KMS-11 (cell line): ENCODE measurements at regions not wholly inside any gene's neighbourhood (a gene's known extent, or its start where the extent isn't known, plus 50 kb on each side); places are given as distances from the start of the nearest gene placed in this dataset.

Experiments
- H2AFZ ChIP-seq: fragments of 200-600 bp; sonication (generic); 2 replicates; pipeline ENCODE4 v1.6.1; 2016; ENCODE audit warnings: antibody characterized with exemption, mixed run types, low read depth
- H3K27ac ChIP-seq: fragments of 200-600 bp; sonication (generic); 2 replicates; pipeline ENCODE4 v1.6.1; 2016; ENCODE audit warnings: mild to moderate bottlenecking, mixed run types
- H3K27me3 ChIP-seq: fragments of 200-600 bp; sonication (generic); 2 replicates; pipeline ENCODE4 v1.6.1; 2017; ENCODE audit warnings: mild to moderate bottlenecking, low read depth, mixed run types, moderate library complexity; ENCODE audit not compliant: insufficient read depth
- H3K36me3 ChIP-seq: fragments of 200-600 bp; sonication (generic); 2 replicates; pipeline ENCODE4 v1.6.1; 2017; ENCODE audit warnings: mild to moderate bottlenecking, mixed run types; ENCODE audit not compliant: insufficient read depth
- H3K4me1 ChIP-seq: fragments of 200-600 bp; sonication (generic); 2 replicates; pipeline ENCODE4 v1.6.1; 2016; ENCODE audit warnings: mild to moderate bottlenecking, low read depth, mixed run types; ENCODE audit not compliant: poor library complexity, severe bottlenecking
- H3K4me2 ChIP-seq: fragments of 200-600 bp; sonication (generic); 2 replicates; pipeline ENCODE4 v1.7.0; 2016; ENCODE audit warnings: mild to moderate bottlenecking, mixed run types
- H3K4me3 ChIP-seq: fragments of 200-600 bp; sonication (generic); IDR thresholded peaks from 2 replicates; pipeline ENCODE4 v1.6.1; 2017; ENCODE audit warnings: low read depth, low read length, mixed read lengths; ENCODE audit not compliant: insufficient read depth
- H3K79me2 ChIP-seq: fragments of 200-600 bp; sonication (generic); 2 replicates; pipeline ENCODE4 v1.6.1; 2016; ENCODE audit warnings: low read depth, mixed run types; ENCODE audit not compliant: insufficient read depth
- H3K9ac ChIP-seq: fragments of 200-600 bp; sonication (generic); 2 replicates; pipeline ENCODE4 v1.6.1; 2016; ENCODE audit warnings: mild to moderate bottlenecking, mixed run types
- H4K20me1 ChIP-seq: fragments of 200-600 bp; sonication (generic); 2 replicates; pipeline ENCODE4 v1.6.1; 2016; ENCODE audit warnings: mild to moderate bottlenecking, mixed run types; ENCODE audit not compliant: insufficient read depth
- TF ChIP-seq, protein P1 (sequence below): fragments of 200-600 bp; sonication (generic); conservative IDR thresholded peaks from 2 replicates; pipeline ENCODE4 v1.6.1; 2017; ENCODE audit warnings: low read depth, mild to moderate bottlenecking, antibody characterized with exemption, low read length, moderate library complexity, mixed read lengths

DNA sequence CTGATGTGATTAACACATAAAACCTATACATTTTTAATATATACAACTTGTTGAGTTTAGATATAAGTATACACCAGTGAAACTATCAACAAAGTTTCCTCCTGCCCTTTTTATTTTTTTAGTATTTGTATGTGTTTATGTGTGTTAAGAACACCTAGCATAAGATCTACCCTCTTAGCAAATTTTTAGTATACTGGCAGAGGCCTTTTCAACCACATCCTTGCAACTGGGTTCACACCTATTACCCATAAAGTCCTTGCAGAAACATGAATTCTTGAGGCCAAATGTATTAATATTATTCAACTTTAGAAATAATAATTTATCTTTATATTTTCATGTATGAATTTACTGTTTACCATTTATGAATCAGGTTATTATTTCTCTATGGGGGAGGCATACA lies 119.7 kb upstream of the CRIM1 start:
- no peaks in the 10 kb centered on the region for H3K36me3 ChIP-seq
- H3K79me2 ChIP-seq, result no peaks in the 10 kb centered on the region
- no peaks in the 10 kb centered on the region for H4K20me1 ChIP-seq
- peaks cover 3% of the 10 kb centered on the region for H3K4me1 ChIP-seq
- no peak overlapping the region for H2AFZ ChIP-seq
- TF ChIP-seq, protein P1, sequence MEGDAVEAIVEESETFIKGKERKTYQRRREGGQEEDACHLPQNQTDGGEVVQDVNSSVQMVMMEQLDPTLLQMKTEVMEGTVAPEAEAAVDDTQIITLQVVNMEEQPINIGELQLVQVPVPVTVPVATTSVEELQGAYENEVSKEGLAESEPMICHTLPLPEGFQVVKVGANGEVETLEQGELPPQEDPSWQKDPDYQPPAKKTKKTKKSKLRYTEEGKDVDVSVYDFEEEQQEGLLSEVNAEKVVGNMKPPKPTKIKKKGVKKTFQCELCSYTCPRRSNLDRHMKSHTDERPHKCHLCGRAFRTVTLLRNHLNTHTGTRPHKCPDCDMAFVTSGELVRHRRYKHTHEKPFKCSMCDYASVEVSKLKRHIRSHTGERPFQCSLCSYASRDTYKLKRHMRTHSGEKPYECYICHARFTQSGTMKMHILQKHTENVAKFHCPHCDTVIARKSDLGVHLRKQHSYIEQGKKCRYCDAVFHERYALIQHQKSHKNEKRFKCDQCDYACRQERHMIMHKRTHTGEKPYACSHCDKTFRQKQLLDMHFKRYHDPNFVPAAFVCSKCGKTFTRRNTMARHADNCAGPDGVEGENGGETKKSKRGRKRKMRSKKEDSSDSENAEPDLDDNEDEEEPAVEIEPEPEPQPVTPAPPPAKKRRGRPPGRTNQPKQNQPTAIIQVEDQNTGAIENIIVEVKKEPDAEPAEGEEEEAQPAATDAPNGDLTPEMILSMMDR, result no peak
- H3K4me2 ChIP-seq, result no peak overlapping the region
- no peak overlapping the region for H3K27ac ChIP-seq
- H3K27me3 ChIP-seq, result no peaks in the 10 kb centered on the region
- H3K9ac ChIP-seq, result no peak overlapping the region
- no peak overlapping the region for H3K4me3 ChIP-seq

DNA sequence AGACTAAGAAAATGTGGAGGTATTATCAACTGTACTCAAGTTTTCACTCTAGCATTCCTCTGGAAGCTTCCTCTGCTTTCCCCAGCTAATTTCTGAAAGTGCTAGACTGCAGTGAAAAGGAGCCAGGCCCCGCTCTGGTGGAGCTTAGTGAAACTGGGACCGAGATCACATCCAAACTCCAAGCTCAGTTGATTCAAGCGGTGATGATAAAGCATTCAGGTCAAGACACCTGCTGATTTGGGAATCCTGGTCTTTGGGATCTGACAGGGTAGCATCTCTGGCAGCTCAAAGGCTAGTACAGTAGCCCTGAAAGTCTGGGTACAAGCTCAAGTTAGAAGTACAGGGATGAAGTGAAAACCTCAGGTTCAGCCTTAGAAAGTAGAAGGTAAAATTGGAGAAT lies 120.2 kb upstream of the CRIM1 start:
- TF ChIP-seq, protein P1, result no peak
- Histone ChIP-seq H4K20me1 (no peaks in the 10 kb centered on the region), H3K36me3 (no peaks in the 10 kb centered on the region), H3K9ac (no peak overlapping the region), H3K27me3 (no peaks in the 10 kb centered on the region), H3K27ac (no peak overlapping the region), H3K4me2 (no peak overlapping the region), H3K79me2 (no peaks in the 10 kb centered on the region), H3K4me1 (peaks cover 3% of the 10 kb centered on the region), H2AFZ (no peak overlapping the region), H3K4me3 (no peak overlapping the region)

DNA sequence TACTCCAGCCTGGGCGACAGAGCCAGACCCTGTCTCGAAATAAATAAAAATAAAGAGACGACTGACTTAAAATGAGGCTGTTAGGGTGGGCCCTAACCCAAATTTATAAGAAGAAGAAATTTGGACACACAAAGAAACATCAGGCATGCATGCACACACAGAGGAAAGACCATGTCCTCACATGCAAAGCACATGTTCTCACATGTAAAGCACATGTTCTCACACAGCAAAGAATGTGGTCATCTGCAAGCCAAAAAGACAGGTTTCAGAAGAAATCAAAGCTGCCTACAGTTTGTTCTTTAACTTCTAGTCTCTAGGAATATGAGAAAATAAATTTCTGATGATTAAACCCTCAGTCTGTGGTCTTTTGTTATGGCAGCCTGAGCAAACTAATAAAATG lies 132.3 kb upstream of the CRIM1 start:
- Histone ChIP-seq H4K20me1 (no peaks in the 10 kb centered on the region), H3K9ac (no peak overlapping the region), H3K79me2 (no peaks in the 10 kb centered on the region), H2AFZ (no peak overlapping the region), H3K4me2 (no peak overlapping the region), H3K27me3 (no peaks in the 10 kb centered on the region), H3K27ac (no peak overlapping the region), H3K4me1 (no peaks in the 10 kb centered on the region), H3K4me3 (no peak overlapping the region), H3K36me3 (no peaks in the 10 kb centered on the region)
- TF ChIP-seq, protein P1, result no peak

DNA sequence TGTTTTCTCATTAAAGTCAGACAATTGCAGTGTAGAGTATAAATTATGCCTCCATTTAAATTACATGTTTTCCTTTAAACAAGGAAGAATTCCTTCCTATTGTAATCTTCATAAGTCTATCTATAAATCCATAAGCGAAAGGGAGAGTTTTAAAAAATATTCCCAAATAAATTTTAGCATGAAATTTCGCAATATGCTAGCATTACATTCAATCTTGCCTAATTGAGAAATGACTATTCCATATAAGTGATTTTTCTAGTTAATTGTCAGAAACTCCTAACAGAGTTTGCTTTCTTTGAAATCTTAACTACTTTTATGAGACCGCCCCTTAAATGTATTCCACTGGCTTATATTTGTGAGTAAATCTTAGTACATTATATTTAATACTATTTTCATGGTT lies 133.1 kb upstream of the CRIM1 start:
- Histone ChIP-seq H3K4me1 (no peaks in the 10 kb centered on the region), H3K4me3 (no peak overlapping the region), H3K36me3 (no peaks in the 10 kb centered on the region), H2AFZ (no peak overlapping the region), H3K79me2 (no peaks in the 10 kb centered on the region), H3K4me2 (no peak overlapping the region), H3K9ac (no peak overlapping the region), H3K27me3 (no peaks in the 10 kb centered on the region), H4K20me1 (no peaks in the 10 kb centered on the region), H3K27ac (no peak overlapping the region)
- TF ChIP-seq, protein P1, result no peak

DNA sequence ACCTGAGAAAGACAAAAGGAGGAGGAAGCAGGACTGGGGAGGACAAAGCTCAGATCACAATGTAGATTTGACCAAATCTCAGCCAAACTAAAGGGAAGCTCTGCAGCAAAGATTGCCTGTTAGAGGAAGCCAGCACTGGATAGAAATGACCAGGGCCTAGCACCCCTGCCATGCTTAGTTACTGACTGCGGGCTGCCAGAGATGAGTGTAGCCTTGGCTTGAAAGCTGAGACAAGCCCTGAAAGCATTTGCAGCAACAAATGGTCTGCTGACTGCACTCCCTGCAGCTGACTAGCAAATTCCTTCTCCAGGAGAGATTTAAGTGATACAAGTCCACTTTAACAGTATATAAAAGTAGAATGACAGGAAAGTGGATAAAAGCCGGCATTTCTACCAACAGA lies 140.9 kb upstream of the CRIM1 start:
- TF ChIP-seq, protein P1, result no peak
- H2AFZ ChIP-seq, result no peak overlapping the region
- H4K20me1 ChIP-seq, result no peaks in the 10 kb centered on the region

More for the DNA sequence above, 140.9 kb upstream of the CRIM1 start:
- Histone ChIP-seq H3K4me2 (no peak overlapping the region), H3K27me3 (no peaks in the 10 kb centered on the region), H3K4me3 (no peak overlapping the region), H3K79me2 (no peaks in the 10 kb centered on the region), H3K4me1 (no peaks in the 10 kb centered on the region), H3K36me3 (no peaks in the 10 kb centered on the region), H3K27ac (no peak overlapping the region), H3K9ac (no peak overlapping the region)
